ENCODE measurements at regions not wholly inside any gene's neighbourhood (a gene's known extent, or its start where the extent isn't known, plus 50 kb on each side); places are given as distances from the start of the nearest gene placed in this dataset.

DNA sequence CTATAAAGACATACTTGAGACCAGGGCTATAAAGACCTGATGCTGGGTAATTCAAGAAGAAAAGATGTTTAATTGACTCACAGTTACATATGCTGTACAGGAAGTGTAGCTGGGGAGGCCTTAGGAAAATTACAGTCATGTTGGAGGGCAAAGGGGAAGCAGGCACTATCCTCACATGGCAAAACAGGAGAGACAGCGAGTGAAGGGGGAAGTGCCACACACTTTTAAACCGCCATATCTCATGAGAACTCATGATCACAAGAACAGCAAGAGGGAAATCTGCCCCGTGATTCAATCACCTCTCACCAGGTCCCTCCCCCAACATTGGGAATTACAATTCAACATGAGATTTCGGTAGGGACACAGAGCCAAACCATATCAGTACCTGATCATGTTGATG lies 89.9 kb upstream of the ADAMTSL1 start (continued):
- TF ChIP-seq, protein P1, sequence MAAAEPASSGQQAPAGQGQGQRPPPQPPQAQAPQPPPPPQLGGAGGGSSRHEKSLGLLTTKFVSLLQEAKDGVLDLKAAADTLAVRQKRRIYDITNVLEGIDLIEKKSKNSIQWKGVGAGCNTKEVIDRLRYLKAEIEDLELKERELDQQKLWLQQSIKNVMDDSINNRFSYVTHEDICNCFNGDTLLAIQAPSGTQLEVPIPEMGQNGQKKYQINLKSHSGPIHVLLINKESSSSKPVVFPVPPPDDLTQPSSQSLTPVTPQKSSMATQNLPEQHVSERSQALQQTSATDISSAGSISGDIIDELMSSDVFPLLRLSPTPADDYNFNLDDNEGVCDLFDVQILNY (CRISPR knock-in tag; IDR thresholded peaks at IDR 0.05), result no peak

DNA sequence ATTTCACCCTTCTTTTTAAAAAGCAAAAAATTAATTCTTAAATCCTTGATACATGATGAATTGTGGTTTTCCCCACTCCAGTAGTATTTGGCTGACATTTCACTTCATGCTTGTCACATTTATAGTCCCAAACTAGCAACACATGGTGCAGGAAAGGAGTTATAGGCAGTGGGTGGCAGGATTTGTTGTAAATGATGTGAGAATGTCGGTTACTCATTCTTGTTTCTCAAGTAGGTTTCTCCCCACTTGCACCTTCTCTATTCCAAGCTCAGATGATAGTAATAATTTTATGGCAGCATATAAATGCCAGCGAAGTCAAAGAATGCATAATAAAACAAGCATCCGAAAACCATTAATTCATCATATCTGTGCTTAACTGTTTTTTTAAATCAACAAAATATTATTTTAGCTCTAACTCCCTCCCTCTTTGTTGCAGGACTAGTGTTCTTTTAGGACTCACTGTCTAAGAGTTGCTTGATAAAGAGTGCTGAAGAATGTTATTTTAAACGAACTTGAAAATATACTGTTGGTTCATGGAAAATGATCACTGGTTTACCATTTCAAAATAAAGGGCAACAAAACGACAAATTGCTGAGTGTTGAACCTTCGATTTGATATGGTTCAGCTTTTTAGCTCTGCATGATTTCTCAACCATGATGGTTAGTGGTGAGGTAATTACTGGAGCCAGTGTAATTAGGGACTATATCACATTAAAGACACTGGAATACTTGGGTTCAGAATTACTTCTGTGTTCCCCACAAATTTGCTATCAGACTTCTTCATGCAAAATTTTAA lies 88.1 kb upstream of the ADAMTSL1 start:
- no peak overlapping the region for H3K4me3 Mint-ChIP-seq
- DNase-seq (ENCODE audit: low spot score), result no peak

More for the DNA sequence above, 88.1 kb upstream of the ADAMTSL1 start:
- Mint-ChIP-seq H3K4me1 (peaks cover 14% of the 10 kb centered on the region), H3K27ac (no peak overlapping the region), H3K27me3 (ENCODE audit: low read depth) (no peaks in the 10 kb centered on the region), H3K9me3 (no peaks in the 10 kb centered on the region), H3K36me3 (no peaks in the 10 kb centered on the region)
- POLR2A ChIA-PET, result no interaction called here
- CTCF ChIA-PET, result interaction anchor here (1.9 kb wide), 1 partner anchor 131 kb away, joined by 6 read pairs; no protein-coding TSS in a partner anchor
- TF ChIP-seq TEAD1 (CRISPR knock-in tag; IDR thresholded peaks at IDR 0.05) (no peak), GRHL2 (CRISPR knock-in tag; IDR thresholded peaks at IDR 0.05; ENCODE audit: insufficient replicate concordance, severe bottlenecking) (no peak), FOXJ3 (CRISPR knock-in tag; IDR thresholded peaks at IDR 0.05; ENCODE audit: borderline replicate concordance) (no peak), EMX1 (CRISPR knock-in tag; IDR thresholded peaks at IDR 0.05) (no peak), FOXP1 (CRISPR knock-in tag; IDR thresholded peaks at IDR 0.05; ENCODE audit: borderline replicate concordance) (no peak), OVOL2 (CRISPR knock-in tag; IDR thresholded peaks at IDR 0.05; ENCODE audit: borderline replicate concordance) (no peak), SP1 (CRISPR knock-in tag; conservative IDR thresholded peaks at IDR 0.05) (no peak), ZNF423 (CRISPR knock-in tag; IDR thresholded peaks at IDR 0.05) (no peak), ESRRA (CRISPR knock-in tag; IDR thresholded peaks at IDR 0.05; ENCODE audit: borderline replicate concordance) (no peak)
- TF ChIP-seq, protein P2, sequence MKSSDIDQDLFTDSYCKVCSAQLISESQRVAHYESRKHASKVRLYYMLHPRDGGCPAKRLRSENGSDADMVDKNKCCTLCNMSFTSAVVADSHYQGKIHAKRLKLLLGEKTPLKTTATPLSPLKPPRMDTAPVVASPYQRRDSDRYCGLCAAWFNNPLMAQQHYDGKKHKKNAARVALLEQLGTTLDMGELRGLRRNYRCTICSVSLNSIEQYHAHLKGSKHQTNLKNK (CRISPR knock-in tag; IDR thresholded peaks at IDR 0.05), result no peak
- TF ChIP-seq, protein P3, sequence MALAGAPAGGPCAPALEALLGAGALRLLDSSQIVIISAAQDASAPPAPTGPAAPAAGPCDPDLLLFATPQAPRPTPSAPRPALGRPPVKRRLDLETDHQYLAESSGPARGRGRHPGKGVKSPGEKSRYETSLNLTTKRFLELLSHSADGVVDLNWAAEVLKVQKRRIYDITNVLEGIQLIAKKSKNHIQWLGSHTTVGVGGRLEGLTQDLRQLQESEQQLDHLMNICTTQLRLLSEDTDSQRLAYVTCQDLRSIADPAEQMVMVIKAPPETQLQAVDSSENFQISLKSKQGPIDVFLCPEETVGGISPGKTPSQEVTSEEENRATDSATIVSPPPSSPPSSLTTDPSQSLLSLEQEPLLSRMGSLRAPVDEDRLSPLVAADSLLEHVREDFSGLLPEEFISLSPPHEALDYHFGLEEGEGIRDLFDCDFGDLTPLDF (CRISPR knock-in tag; IDR thresholded peaks at IDR 0.05), result no peak
- TF ChIP-seq, protein P4, sequence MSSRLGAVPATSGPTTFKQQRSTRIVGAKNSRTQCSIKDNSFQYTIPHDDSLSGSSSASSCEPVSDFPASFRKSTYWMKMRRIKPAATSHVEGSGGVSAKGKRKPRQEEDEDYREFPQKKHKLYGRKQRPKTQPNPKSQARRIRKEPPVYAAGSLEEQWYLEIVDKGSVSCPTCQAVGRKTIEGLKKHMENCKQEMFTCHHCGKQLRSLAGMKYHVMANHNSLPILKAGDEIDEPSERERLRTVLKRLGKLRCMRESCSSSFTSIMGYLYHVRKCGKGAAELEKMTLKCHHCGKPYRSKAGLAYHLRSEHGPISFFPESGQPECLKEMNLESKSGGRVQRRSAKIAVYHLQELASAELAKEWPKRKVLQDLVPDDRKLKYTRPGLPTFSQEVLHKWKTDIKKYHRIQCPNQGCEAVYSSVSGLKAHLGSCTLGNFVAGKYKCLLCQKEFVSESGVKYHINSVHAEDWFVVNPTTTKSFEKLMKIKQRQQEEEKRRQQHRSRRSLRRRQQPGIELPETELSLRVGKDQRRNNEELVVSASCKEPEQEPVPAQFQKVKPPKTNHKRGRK (CRISPR knock-in tag; IDR thresholded peaks at IDR 0.05; ENCODE audit: borderline replicate concordance), result no peak
- TF ChIP-seq, protein P5, sequence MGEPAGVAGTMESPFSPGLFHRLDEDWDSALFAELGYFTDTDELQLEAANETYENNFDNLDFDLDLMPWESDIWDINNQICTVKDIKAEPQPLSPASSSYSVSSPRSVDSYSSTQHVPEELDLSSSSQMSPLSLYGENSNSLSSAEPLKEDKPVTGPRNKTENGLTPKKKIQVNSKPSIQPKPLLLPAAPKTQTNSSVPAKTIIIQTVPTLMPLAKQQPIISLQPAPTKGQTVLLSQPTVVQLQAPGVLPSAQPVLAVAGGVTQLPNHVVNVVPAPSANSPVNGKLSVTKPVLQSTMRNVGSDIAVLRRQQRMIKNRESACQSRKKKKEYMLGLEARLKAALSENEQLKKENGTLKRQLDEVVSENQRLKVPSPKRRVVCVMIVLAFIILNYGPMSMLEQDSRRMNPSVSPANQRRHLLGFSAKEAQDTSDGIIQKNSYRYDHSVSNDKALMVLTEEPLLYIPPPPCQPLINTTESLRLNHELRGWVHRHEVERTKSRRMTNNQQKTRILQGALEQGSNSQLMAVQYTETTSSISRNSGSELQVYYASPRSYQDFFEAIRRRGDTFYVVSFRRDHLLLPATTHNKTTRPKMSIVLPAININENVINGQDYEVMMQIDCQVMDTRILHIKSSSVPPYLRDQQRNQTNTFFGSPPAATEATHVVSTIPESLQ (CRISPR knock-in tag; IDR thresholded peaks at IDR 0.05), result no peak
- TF ChIP-seq, protein P6, sequence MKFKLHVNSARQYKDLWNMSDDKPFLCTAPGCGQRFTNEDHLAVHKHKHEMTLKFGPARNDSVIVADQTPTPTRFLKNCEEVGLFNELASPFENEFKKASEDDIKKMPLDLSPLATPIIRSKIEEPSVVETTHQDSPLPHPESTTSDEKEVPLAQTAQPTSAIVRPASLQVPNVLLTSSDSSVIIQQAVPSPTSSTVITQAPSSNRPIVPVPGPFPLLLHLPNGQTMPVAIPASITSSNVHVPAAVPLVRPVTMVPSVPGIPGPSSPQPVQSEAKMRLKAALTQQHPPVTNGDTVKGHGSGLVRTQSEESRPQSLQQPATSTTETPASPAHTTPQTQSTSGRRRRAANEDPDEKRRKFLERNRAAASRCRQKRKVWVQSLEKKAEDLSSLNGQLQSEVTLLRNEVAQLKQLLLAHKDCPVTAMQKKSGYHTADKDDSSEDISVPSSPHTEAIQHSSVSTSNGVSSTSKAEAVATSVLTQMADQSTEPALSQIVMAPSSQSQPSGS (CRISPR knock-in tag; IDR thresholded peaks at IDR 0.05; ENCODE audit: borderline replicate concordance, low read depth), result no peak
- TF ChIP-seq, protein P7, sequence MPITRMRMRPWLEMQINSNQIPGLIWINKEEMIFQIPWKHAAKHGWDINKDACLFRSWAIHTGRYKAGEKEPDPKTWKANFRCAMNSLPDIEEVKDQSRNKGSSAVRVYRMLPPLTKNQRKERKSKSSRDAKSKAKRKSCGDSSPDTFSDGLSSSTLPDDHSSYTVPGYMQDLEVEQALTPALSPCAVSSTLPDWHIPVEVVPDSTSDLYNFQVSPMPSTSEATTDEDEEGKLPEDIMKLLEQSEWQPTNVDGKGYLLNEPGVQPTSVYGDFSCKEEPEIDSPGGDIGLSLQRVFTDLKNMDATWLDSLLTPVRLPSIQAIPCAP (CRISPR knock-in tag; IDR thresholded peaks at IDR 0.05), result no peak
- no peak for ATAC-seq

All from WTC11 (cell line).